Endothelial cell of umbilical vein (primary cell): ENCODE measurements at regions not wholly inside any gene's neighbourhood (a gene's known extent, or its start where the extent isn't known, plus 50 kb on each side); places are given as distances from the start of the nearest gene placed in this dataset.

Experiments
- BruUV-seq: library from RNA; stranded (reverse); fragments of 400-500 nt; replicated peaks from 2 replicates; lab custom pipeline; 2021; lab: Mats Ljungman, UMichigan
- CTCF ChIA-PET: fragments of 300-600, 350-600 bp; sonication (Branson Sonifier 250); formaldehyde crosslinking; loops from one replicate; lab custom pipeline; 2021; ENCODE audit warnings: antibody characterized with exemption, inconsistent platforms; lab: Charles Lee
- POLR2A ChIA-PET: fragments of 300-600, 350-600 bp; sonication (Branson Sonifier 250); formaldehyde crosslinking; loops from one replicate; lab custom pipeline; 2021; ENCODE audit warnings: antibody characterized with exemption, inconsistent platforms; lab: Charles Lee
- DNase-seq: peaks from one replicate; pipeline ENCODE4 v3.0.0-alpha.2; 2011; ENCODE audit warnings: low read depth, low spot score
- FAIRE-seq: peaks from 2 replicates; lab custom pipeline; 2011; peaks lifted over from hg19 to GRCh38; lab: Jason Lieb, UNC
- H2AFZ ChIP-seq: 2 replicates; pipeline ENCODE4 v1.6.0; 2012; ENCODE audit warnings: low read depth, low read length, control low read depth, inconsistent platforms
- H3K27ac ChIP-seq: 2 replicates; pipeline ENCODE4 v1.5.1; 2011; ENCODE audit warnings: low read depth, mild to moderate bottlenecking, control low read depth, low read length, moderate library complexity; ENCODE audit not compliant: insufficient read depth
- H3K27me3 ChIP-seq, 2 experiments: 2 replicates each; pipeline versions ENCODE4 v1.6.0 to v1.6.1; 2011; ENCODE audit warnings: low read length in 2 of 2, mixed read lengths in 1 of 2; ENCODE audit not compliant: control insufficient read depth in 2 of 2, insufficient read depth in 2 of 2
- H3K36me3 ChIP-seq, 2 experiments: 2 replicates in 1 of 2; 3 replicates in 1 of 2; pipeline ENCODE4 v1.5.1; 2011; ENCODE audit warnings: low read length in 2 of 2, mild to moderate bottlenecking in 1 of 2, moderate library complexity in 1 of 2; ENCODE audit not compliant: control insufficient read depth in 2 of 2, insufficient read depth in 2 of 2; ENCODE audit errors: extremely low read depth in 1 of 2
- H3K4me1 ChIP-seq: 3 replicates; pipeline ENCODE4 v1.5.1; 2011; ENCODE audit warnings: mild to moderate bottlenecking, low read length; ENCODE audit not compliant: control insufficient read depth, insufficient read depth; ENCODE audit errors: extremely low read depth
- H3K4me2 ChIP-seq: 2 replicates; pipeline ENCODE4 v1.6.1; 2011; ENCODE audit warnings: low read length, control low read depth, mixed read lengths; ENCODE audit not compliant: insufficient read depth
- H3K4me3 ChIP-seq, 3 experiments: fragments of 200-600 bp in 1 of 3; sonication (generic), shearing (Covaris generic) in 1 of 3; replicated peaks in 1 of 3; 2 replicates each; pipeline ENCODE4 v1.5.1; 2011 to 2016; ENCODE audit warnings: control low read depth in 3 of 3, low read length in 3 of 3, mild to moderate bottlenecking in 2 of 3, inconsistent platforms in 1 of 3, low read depth in 1 of 3, moderate library complexity in 1 of 3; ENCODE audit not compliant: insufficient read depth in 1 of 3
- H3K79me2 ChIP-seq: 2 replicates; pipeline ENCODE4 v1.6.0; 2012; ENCODE audit warnings: low read length, inconsistent platforms; ENCODE audit not compliant: control insufficient read depth, insufficient read depth
- H3K9ac ChIP-seq: replicated peaks from 2 replicates; pipeline ENCODE3; 2011; ENCODE audit warnings: low read length, control low read depth; ENCODE audit not compliant: insufficient read depth; ENCODE audit errors: extremely low read depth
- H3K9me1 ChIP-seq: replicated peaks from 3 replicates; pipeline ENCODE4 v1.6.0; 2011; ENCODE audit warnings: mild to moderate bottlenecking, low read length; ENCODE audit not compliant: control insufficient read depth, insufficient read depth; ENCODE audit errors: extremely low read depth
- H3K9me3 ChIP-seq: replicated peaks from 2 replicates; pipeline ENCODE4 v1.5.1; 2012; ENCODE audit warnings: low read length, inconsistent platforms; ENCODE audit not compliant: control insufficient read depth, insufficient read depth
- H4K20me1 ChIP-seq: replicated peaks from 2 replicates; pipeline ENCODE3; 2011; ENCODE audit warnings: mild to moderate bottlenecking, low read length; ENCODE audit not compliant: control insufficient read depth, insufficient read depth; ENCODE audit errors: extremely low read depth
- CTCF ChIP-seq, 2 donors: IDR thresholded peaks; 1 replicate in 1 of 2; 2 replicates in 1 of 2; pipeline ENCODE4 v1.5.1; 2011; ENCODE audit warnings: low read length in 2 of 2, mild to moderate bottlenecking in 2 of 2, moderate library complexity in 2 of 2, control low read depth in 1 of 2, inconsistent platforms in 1 of 2, low read depth in 1 of 2; ENCODE audit not compliant: insufficient read depth in 1 of 2; ENCODE audit errors: extremely low read depth in 1 of 2
- EZH2 ChIP-seq: IDR thresholded peaks from 2 replicates; pipeline ENCODE4 v1.6.1; 2012; ENCODE audit warnings: borderline replicate concordance, low read depth, mild to moderate bottlenecking, moderate library complexity, low read length, inconsistent platforms; ENCODE audit not compliant: severe bottlenecking
- FOS ChIP-seq: IDR thresholded peaks from 2 replicates; pipeline ENCODE4 v1.6.1; 2011; ENCODE audit warnings: mild to moderate bottlenecking, low read length, moderate library complexity, borderline replicate concordance; ENCODE audit not compliant: insufficient read depth
- GATA2 ChIP-seq: IDR thresholded peaks from 2 replicates; pipeline ENCODE4 v1.7.0; 2011; ENCODE audit warnings: low read depth, mild to moderate bottlenecking, moderate library complexity, mixed read lengths, low read length; ENCODE audit not compliant: insufficient read length, insufficient read depth
- JUN ChIP-seq: IDR thresholded peaks from 2 replicates; pipeline ENCODE4 v1.6.1; 2011; ENCODE audit warnings: borderline replicate concordance, low read depth; ENCODE audit not compliant: insufficient read length, insufficient read depth
- MAX ChIP-seq: IDR thresholded peaks from 2 replicates; pipeline ENCODE4 v1.6.1; 2011; ENCODE audit not compliant: insufficient read depth, insufficient read length
- MYC ChIP-seq: IDR thresholded peaks from one replicate; pipeline ENCODE4 v1.6.1; 2011; ENCODE audit warnings: mild to moderate bottlenecking, low read depth, low read length
- POLR2A ChIP-seq: IDR thresholded peaks from 2 replicates; pipeline ENCODE4 v1.6.1; 2012; ENCODE audit warnings: low read depth, mild to moderate bottlenecking, control low read depth, low read length
- POLR2AphosphoS5 ChIP-seq: IDR thresholded peaks from 2 replicates; pipeline ENCODE4 v1.6.1; 2012; ENCODE audit warnings: low read depth, mild to moderate bottlenecking, control low read depth, low read length, moderate library complexity; ENCODE audit not compliant: insufficient read depth
- dilution Hi-C: fragments of 300-500 bp; cut with MboI; formaldehyde crosslinking; loops from one replicate; pipeline ENCODE4 v1.15.0; 2019; ENCODE audit warnings: low sequenced_read_pairs; ENCODE audit not compliant: extremely low pct_ligation_motif_present
- intact Hi-C: fragments of 100-400 bp; cut with micrococcal nuclease; formaldehyde crosslinking; loops from one replicate; pipeline ENCODE4 v1.10.0; 2022

GRCh38 chr3:160049988-160050387, 61.4 kb downstream of the IL12A start:
- Histone ChIP-seq H3K4me2 (no peak overlapping the region), H3K36me3 (no peaks in the 10 kb centered on the region), H3K4me1 (no peaks in the 10 kb centered on the region), H3K9ac (no peak overlapping the region), H3K9me3 (no peaks in the 10 kb centered on the region), H3K9me1 (no peaks in the 10 kb centered on the region), H2AFZ (no peak overlapping the region), H3K4me3 (no peak overlapping the region), H3K27me3 (no peaks in the 10 kb centered on the region), H4K20me1 (no peaks in the 10 kb centered on the region), H3K79me2 (no peaks in the 10 kb centered on the region), H3K27ac (no peak overlapping the region)
- DNase-seq (no peak), FAIRE-seq (no peak)
- dilution Hi-C loops (loop anchor here (25.0 kb wide), 1 partner anchor 162 kb away; no protein-coding TSS in a partner anchor), intact Hi-C loops (no loop called here)
- ChIA-PET POLR2A (no interaction called here), CTCF (no interaction called here)
- BruUV-seq, result no TSS peak
- TF ChIP-seq JUN (no peak), CTCF (IDR thresholded peaks at IDR 0.05; ENCODE audit: extremely low read depth in 1 of 2, insufficient read depth in 1 of 2, low read depth in 1 of 2, low read length in 2 of 2) (no peak), FOS (no peak), POLR2A (no peak), EZH2 (no peak), MYC (no peak), GATA2 (no peak), POLR2AphosphoS5 (no peak), MAX (no peak)
